ENCODE measurements at regions not wholly inside any gene's neighbourhood (a gene's known extent, or its start where the extent isn't known, plus 50 kb on each side); places are given as distances from the start of the nearest gene placed in this dataset.

- DNase-seq (ENCODE audit: low spot score), result no peak
Measured at GRCh38 chr18:24627644-24628315, 167.3 kb downstream of the HRH4 start.

- DNase-seq (ENCODE audit: low spot score), result no peak
Measured at GRCh38 chr18:24628326-24628725, 167.9 kb downstream of the HRH4 start.

GRCh38 chr18:24629921-24630320 is 169.5 kb downstream of the HRH4 start:
- DNase-seq (ENCODE audit: low spot score), result no peak

- no peak for DNase-seq (ENCODE audit: low spot score)
Measured at GRCh38 chr18:24630346-24630880, 170.0 kb downstream of the HRH4 start.

- DNase-seq (ENCODE audit: low spot score), result no peak
Measured at GRCh38 chr18:24631243-24632025, 171.0 kb downstream of the HRH4 start.

GRCh38 chr18:24632158-24632988 is 171.9 kb downstream of the HRH4 start:
- no peak for DNase-seq (ENCODE audit: low spot score)

- DNase-seq (ENCODE audit: low spot score), result no peak
Measured at GRCh38 chr18:24633121-24633520, 172.7 kb downstream of the HRH4 start.

GRCh38 chr18:24649571-24649970 is 189.1 kb downstream of the HRH4 start:
- no peak for DNase-seq (ENCODE audit: low spot score)

- no peak for DNase-seq (ENCODE audit: low spot score)
Measured at GRCh38 chr18:24651434-24651833, 191.0 kb downstream of the HRH4 start.

GRCh38 chr18:24656050-24656449 is 195.6 kb downstream of the HRH4 start:
- DNase-seq (ENCODE audit: low spot score), result no peak

- no peak for DNase-seq (ENCODE audit: low spot score)
Measured at GRCh38 chr18:24656551-24657443, 196.4 kb downstream of the HRH4 start.

- DNase-seq (ENCODE audit: low spot score), result no peak
Measured at GRCh38 chr18:24657444-24657842, 197.0 kb downstream of the HRH4 start.

GRCh38 chr18:24658302-24658701 is 197.9 kb downstream of the HRH4 start:
- no peak for DNase-seq (ENCODE audit: low spot score)

GRCh38 chr18:24659827-24660720 is 199.6 kb downstream of the HRH4 start:
- DNase-seq (ENCODE audit: low spot score), result peak; percentile 11

- no peak for DNase-seq (ENCODE audit: low spot score)
Measured at GRCh38 chr18:24660956-24661355, 200.5 kb downstream of the HRH4 start.

GRCh38 chr18:24662412-24662821 is 202.0 kb downstream of the HRH4 start:
- DNase-seq (ENCODE audit: low spot score), result no peak

- no peak for DNase-seq (ENCODE audit: low spot score)
Measured at GRCh38 chr18:24663026-24663425, 202.6 kb downstream of the HRH4 start.

GRCh38 chr18:24669015-24669414 is 208.6 kb downstream of the HRH4 start:
- DNase-seq (ENCODE audit: low spot score), result no peak

GRCh38 chr18:24669502-24669901 is 209.1 kb downstream of the HRH4 start:
- DNase-seq (ENCODE audit: low spot score), result no peak

- DNase-seq (ENCODE audit: low spot score), result no peak
Measured at GRCh38 chr18:24672165-24672941, 211.9 kb downstream of the HRH4 start.
